MV-4-11 (cell line): ENCODE measurements at regions not wholly inside any gene's neighbourhood (a gene's known extent, or its start where the extent isn't known, plus 50 kb on each side); places are given as distances from the start of the nearest gene placed in this dataset.

Source experiments
- DNase-seq: peaks from one replicate; lab custom pipeline; 2025; lab: John Stamatoyannopoulos, UW

DNA sequence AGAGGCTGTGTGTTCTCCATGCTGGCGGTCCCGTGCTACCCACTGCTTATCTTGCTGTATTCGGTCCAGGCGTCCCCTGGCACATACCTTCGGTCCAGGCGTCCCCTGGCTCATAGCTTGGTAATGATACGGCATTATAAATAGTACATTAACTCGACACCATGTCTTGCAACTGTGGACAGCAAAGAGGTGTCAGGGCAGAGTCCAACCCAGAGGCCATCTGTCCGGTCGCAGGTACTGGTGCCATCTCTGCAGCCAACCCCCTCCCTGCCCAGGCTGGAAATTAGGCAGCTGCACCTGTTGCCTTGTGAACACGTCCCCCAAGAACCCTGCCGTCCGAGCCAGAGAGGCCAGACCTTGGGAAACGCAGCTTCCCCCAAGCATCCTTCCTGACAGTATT, 634.3 kb downstream of the BRD1 start:
- no peak for DNase-seq

GRCh38 chr22:49192857-49193250, 634.8 kb downstream of the BRD1 start:
- no peak for DNase-seq

DNA sequence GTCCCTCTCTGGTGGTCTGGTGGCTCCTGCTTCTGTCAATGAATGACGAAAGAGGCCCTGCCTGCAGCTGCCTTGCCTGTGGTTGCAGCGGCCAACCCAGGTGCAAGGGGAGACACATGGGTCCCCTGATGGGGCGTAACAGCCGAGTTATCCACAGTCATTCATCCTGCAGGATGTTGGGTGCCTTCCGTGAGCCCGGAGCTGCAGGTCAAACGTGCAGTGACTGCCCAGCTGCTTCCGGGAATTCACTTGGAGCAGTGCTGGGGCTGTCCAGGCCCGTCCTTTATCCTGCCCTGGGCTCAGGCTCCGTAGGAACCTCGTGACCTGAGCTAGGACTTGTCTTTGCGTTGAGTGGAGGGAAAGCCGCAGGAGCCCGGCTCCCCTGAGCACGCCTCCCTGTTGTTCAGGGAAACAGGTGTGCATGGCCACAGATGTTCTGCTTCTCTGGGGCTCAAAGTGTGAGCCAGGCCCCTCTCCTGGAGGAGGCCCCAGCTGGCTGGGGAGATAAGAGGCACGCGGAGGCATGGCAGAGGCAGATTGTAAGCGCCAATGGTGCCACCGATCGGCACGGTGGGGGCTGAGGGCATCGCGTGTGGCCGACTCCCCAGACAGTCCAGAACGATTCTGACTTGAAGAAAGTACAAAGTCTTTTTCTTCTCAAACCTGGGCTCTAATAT, 635.4 kb downstream of the BRD1 start:
- DNase-seq, result no peak

DNA sequence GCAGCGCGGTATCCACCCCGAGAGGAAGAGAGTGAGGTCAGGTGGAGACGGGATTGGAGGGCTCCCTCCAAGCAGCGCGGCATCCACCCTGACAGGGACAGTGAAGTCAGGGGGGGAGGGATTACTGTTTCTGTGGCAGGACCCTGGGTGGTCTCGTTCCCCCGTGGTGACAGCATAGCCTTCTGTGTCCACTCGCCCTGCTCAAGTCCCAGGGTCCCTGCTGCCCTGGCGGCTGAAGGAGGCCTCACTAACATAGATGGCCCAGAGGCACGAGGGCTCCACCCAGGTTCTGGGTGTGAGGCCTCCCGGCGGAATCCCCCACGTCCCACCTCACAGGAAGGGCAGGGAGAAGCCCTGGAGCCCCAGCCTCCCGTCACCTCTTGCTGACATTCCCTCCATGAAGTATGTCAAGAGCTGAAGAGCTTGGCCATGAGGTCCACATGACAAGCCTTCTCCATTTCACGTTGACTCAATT, 636.1 kb downstream of the BRD1 start:
- DNase-seq, result no peak

DNA sequence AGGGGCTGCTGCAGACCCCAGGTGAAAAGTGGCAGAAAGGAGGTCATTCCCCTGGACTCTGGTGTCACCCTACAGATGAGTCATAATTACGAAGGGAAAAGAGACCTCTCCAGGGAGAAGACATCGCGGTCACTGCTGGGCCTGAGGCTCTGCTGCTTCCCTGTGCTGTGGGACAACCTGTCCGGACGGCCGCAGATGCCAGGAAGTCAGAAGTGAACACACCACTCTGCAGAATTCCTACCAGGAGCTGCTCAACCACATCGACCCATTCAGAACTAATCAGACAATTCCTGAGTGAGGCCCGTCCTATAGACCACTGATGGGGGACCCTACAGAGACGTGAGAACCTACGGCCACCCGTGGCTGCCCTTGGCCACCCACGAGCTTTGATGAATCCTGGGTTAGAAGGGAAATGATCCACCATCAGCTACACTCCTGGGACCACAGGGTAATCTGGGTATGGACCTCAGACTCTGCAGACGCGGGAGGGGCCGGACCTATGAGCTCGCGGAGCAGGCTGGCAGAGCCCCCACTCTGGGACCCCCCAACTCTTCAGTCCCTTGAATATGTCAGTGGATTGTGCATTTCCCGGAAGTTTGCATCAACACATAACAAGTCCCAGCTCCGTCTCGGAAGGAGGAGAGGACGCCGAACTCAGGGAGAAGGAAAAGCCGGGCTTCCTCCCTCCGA, 636.7 kb downstream of the BRD1 start:
- DNase-seq, result no peak

- DNase-seq, result no peak
Observed at GRCh38 chr22:49189871-49190270, 637.8 kb downstream of the BRD1 start.

DNA sequence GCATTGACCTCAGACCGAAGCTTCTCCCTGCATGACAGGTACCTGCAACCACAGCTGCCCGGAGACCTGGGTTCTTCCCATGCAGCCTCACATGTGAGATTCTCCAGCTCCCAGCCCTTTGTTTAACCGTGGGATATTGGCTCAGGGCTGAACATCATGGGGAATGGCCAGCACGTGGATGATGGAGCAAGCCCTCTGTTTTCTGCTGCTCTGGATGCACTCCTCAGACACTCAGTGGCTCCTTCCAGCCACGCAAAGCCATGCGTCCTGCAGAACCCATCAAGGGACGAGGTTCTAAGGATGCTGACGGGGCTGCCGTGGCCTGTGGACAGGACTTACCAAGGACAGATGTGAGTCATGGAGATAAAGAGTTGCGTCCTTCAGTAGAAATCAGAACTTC, 639.1 kb downstream of the BRD1 start:
- DNase-seq, result no peak

DNA sequence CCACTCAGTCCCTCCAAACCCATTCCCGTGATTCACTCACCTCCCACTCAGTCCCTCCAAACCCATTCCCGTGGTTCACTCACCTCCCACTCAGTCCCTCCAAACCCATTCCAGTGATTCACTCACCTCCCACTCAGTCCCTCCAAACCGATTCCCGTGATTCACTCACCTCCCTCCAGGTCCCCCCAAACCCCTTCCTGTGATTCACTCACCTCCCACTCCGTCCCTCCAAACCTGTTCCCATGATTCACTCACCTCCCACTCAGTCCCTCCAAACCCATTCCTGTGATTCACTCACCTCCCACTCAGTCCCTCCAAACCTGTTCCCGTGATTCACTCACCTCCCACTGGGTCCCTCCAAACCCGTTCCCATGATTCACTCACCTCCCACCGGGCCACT, 639.6 kb downstream of the BRD1 start:
- no peak for DNase-seq

- DNase-seq, result no peak
Observed at GRCh38 chr22:49186762-49187161, 640.9 kb downstream of the BRD1 start.

DNA sequence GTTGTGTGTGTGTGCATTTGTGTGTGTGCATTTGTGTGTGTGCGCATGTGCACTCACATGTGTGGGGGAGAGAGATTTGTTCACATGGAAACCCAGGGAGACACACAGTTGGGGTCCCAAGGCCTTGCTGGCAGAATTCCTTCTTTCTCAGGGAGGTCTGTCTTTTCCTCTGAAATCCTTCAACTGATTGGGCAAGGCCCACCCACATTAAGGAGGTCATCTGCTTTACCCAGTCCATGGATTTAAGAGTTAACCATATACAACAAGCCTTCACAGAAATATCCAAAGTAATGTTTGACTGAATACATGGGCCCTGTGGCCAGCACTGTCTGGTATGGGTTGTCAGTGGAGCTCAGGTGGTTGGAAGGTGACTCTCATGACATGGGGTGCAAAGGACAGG, 641.4 kb downstream of the BRD1 start:
- DNase-seq, result no peak

- DNase-seq, result no peak
Observed at GRCh38 chr22:49185312-49185969, 642.2 kb downstream of the BRD1 start.

GRCh38 chr22:49184736-49185135, 642.9 kb downstream of the BRD1 start:
- DNase-seq, result no peak

DNA sequence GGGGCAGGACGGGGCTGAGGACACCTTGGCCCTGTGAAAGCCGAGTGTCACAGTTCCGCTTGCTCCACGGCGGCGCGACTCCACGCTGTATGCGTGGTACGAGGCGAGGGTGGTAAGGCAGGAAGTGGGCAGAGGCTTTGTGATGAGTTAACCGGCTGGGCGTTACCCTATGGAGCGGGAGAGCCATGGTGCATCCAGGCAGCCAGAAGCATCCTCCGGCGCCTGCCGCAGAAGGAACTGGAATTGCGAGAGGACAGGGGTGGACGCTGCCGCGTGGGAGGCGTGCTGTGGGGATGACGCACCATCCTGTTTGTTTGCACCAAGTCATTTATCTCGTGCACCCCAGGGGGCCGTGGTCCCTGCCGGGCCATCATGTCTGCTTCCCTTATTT, 643.9 kb downstream of the BRD1 start:
- no peak for DNase-seq

- DNase-seq, result no peak
Observed at GRCh38 chr22:49183208-49183825, 644.4 kb downstream of the BRD1 start.

- no peak for DNase-seq
Observed at GRCh38 chr22:49182416-49182815, 645.3 kb downstream of the BRD1 start.

DNA sequence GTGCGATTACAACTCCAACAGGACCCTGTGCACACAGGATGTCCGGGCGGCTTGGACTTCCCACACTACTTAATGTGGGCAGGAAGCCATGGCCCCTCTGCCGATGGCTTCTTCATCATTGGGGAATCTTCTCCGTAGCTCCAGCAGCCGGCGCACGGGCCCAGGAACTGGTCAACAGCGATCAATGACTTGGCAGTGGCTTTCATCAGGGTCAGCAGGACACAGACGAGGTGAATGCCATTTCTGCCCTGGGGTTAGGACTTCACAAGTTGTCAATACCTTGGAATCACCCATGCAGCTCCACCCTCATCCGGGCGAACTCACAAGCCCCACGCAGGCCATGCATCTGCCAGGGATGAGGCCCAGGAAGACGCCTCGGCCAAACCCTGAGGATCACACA, 645.7 kb downstream of the BRD1 start:
- DNase-seq, result no peak

DNA sequence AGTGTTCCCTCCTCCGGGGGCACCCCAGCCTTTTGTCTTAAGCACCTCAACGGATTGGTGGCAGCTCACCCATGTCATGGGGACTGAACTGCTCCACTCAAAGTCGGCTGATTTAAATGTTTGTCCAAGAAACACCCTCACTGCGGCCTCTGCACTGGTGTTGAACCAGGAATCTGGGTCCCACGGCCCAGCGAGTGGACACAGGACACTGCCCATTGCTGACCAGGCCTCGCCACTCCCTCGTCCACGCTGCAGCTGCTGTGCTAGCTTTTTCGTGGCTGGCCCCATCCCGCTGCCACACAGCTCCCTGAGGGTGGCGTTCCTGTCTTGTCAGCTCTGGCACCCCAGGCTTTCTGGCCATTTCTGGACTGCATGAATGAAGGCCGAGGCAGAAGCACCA, 646.2 kb downstream of the BRD1 start:
- DNase-seq, result no peak

DNA sequence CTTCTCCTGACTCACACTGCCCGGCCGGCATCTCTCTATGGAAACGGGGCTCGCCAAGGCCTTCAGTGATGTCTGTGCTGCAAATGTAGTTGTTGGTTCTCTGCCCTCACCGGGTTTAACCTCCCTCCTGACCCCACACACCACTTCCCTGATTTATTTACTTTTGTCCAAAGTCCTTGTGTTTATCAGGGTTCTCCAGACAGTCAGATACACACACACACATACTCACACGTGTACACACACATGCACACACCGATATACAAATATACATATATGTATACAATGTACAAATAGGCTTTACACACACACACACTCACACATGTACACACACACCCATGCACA, 647.0 kb downstream of the BRD1 start:
- no peak for DNase-seq

GRCh38 chr22:49179886-49180682, 647.6 kb downstream of the BRD1 start:
- DNase-seq, result no peak

DNA sequence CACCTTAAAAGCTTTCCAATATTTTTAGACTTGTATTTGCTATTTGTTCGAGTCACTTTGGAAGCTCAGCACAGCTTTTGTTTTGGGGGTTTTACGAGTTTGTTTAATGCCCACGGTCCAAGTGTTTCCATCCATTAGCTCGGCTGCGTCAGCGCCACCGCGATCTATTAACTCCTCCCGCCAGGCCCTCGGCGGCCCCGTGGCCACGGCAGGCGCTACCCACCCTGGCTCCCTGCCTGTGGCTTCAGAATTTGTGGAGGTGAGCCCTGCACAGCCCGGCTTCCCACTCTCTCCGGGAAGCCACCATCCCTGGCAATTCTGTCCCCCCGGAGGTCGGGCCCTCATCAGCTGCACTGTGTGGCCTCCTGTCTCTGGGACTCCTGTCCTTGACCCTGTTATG, 648.5 kb downstream of the BRD1 start:
- DNase-seq, result no peak

- no peak for DNase-seq
Observed at GRCh38 chr22:49178246-49179005, 649.2 kb downstream of the BRD1 start.
